ENCODE measurements at regions not wholly inside any gene's neighbourhood (a gene's known extent, or its start where the extent isn't known, plus 50 kb on each side); places are given as distances from the start of the nearest gene placed in this dataset.
"Not testable (repeated sequence)": the region's sequence is repeated elsewhere in the genome, so short reads cannot be mapped to it uniquely, and the experiment has no call there.

- no peak overlapping the region for H3K4me3 ChIP-seq (ENCODE audit: control insufficient read depth, low read depth, low read length)
Observed at GRCh38 chr15:30824518-30825195, 79.1 kb upstream of the FAN1 start.

GRCh38 chr15:30827625-30828303 is 76.0 kb upstream of the FAN1 start:
- DNase-seq (ENCODE audit: low read depth) = no peak
- H3K4me3 ChIP-seq (ENCODE audit: control insufficient read depth, low read depth, low read length) = no peak overlapping the region
- no peak for TF ChIP-seq CTCF (conservative IDR thresholded peaks at IDR 0.05; ENCODE audit: control insufficient read depth, insufficient read depth, low read depth, low read length)

More at GRCh38 chr15:30824518-30825195, 79.1 kb upstream of the FAN1 start:
- TF ChIP-seq CTCF (conservative IDR thresholded peaks at IDR 0.05; ENCODE audit: control insufficient read depth, insufficient read depth, low read depth, low read length) = no peak
- DNase-seq (ENCODE audit: low read depth) = no peak

- H3K4me3 ChIP-seq (ENCODE audit: control insufficient read depth, low read depth, low read length) = not testable (repeated sequence)
- DNase-seq (ENCODE audit: low read depth) = peak; percentile 26
Observed at GRCh38 chr15:30828304-30828639, 75.4 kb upstream of the FAN1 start.

GRCh38 chr15:30830961-30831360 is 72.8 kb upstream of the FAN1 start:
- no peak for TF ChIP-seq CTCF (conservative IDR thresholded peaks at IDR 0.05; ENCODE audit: control insufficient read depth, insufficient read depth, low read depth, low read length)
- no peak overlapping the region for H3K4me3 ChIP-seq (ENCODE audit: control insufficient read depth, low read depth, low read length)
- DNase-seq (ENCODE audit: low read depth) = no peak

- DNase-seq (ENCODE audit: low read depth); H3K4me3 ChIP-seq (ENCODE audit: control insufficient read depth, low read depth, low read length): not testable (repeated sequence)
Observed at GRCh38 chr15:30833379-30833778, 70.3 kb upstream of the FAN1 start.

GRCh38 chr15:30841639-30842038 is 62.1 kb upstream of the FAN1 start:
- not testable (repeated sequence) for DNase-seq (ENCODE audit: low read depth); H3K4me3 ChIP-seq (ENCODE audit: control insufficient read depth, low read depth, low read length)

- H3K4me3 ChIP-seq (ENCODE audit: control insufficient read depth, low read depth, low read length); DNase-seq (ENCODE audit: low read depth): not testable (repeated sequence)
Observed at GRCh38 chr15:30842798-30843472, 60.8 kb upstream of the FAN1 start.

- DNase-seq (ENCODE audit: low read depth); H3K4me3 ChIP-seq (ENCODE audit: control insufficient read depth, low read depth, low read length): not testable (repeated sequence)
Observed at GRCh38 chr15:30845536-30845935, 58.2 kb upstream of the FAN1 start.

Measured in fibroblast of mammary gland (primary cell).